H1 (cell line): ENCODE measurements at regions not wholly inside any gene's neighbourhood (a gene's known extent, or its start where the extent isn't known, plus 50 kb on each side); places are given as distances from the start of the nearest gene placed in this dataset.

ENCODE experiments used
- ATF2 ChIP-seq: IDR thresholded peaks from 2 replicates; pipeline ENCODE4 v1.6.1; 2012; ENCODE audit warnings: low read length, inconsistent platforms
- CREB1 ChIP-seq: IDR thresholded peaks from 2 replicates; pipeline ENCODE4 v1.6.1; 2012; ENCODE audit warnings: inconsistent platforms
- CTCF ChIP-seq, 3 experiments: IDR thresholded peaks; 1 replicate in 2 of 3; 2 replicates in 1 of 3; pipeline versions ENCODE4 v1.5.1 to v1.6.1; 2011; ENCODE audit warnings: low read length in 3 of 3, mild to moderate bottlenecking in 3 of 3, inconsistent platforms in 2 of 3, low read depth in 1 of 3, moderate library complexity in 1 of 3; ENCODE audit not compliant: insufficient read depth in 1 of 3; ENCODE audit errors: control extremely low read depth in 1 of 3
- EP300 ChIP-seq, 2 experiments: IDR thresholded peaks; 1 replicate in 1 of 2; 2 replicates in 1 of 2; pipeline ENCODE4 v1.6.1; 2011 to 2012; ENCODE audit warnings: low read depth in 2 of 2, low read length in 2 of 2, mild to moderate bottlenecking in 2 of 2, borderline replicate concordance in 1 of 2, inconsistent platforms in 1 of 2, moderate library complexity in 1 of 2
- JUN ChIP-seq: IDR thresholded peaks from 2 replicates; pipeline ENCODE4 v1.6.1; 2011; ENCODE audit warnings: low read depth, mild to moderate bottlenecking, improper control_type of control experiment, low read length
- JUND ChIP-seq: IDR thresholded peaks from 2 replicates; pipeline ENCODE4 v1.6.1; 2011; ENCODE audit warnings: mild to moderate bottlenecking, improper control_type of control experiment, low read length
- PHF8 ChIP-seq: fragments of 200-600 bp; sonication (generic); conservative IDR thresholded peaks from 2 replicates; pipeline ENCODE4 v1.7.1; 2012; ENCODE audit warnings: low read depth, mild to moderate bottlenecking, inconsistent platforms, low read length, moderate library complexity
- POLR2AphosphoS5 ChIP-seq: IDR thresholded peaks from 2 replicates; pipeline ENCODE4 v1.6.1; 2011; ENCODE audit warnings: low read depth, low read length
- SRF ChIP-seq: IDR thresholded peaks from 2 replicates; pipeline ENCODE4 v1.6.1; 2011; ENCODE audit warnings: mild to moderate bottlenecking, low read depth, low read length, moderate library complexity

- TF ChIP-seq PHF8 (no peak), CTCF (IDR thresholded peaks at IDR 0.05; ENCODE audit: control extremely low read depth in 1 of 3, insufficient read depth in 1 of 3, low read depth in 1 of 3, low read length in 3 of 3) (no peak), SRF (no peak), ATF2 (no peak), JUND (no peak), JUN (no peak), CREB1 (no peak), POLR2AphosphoS5 (no peak), EP300 (IDR thresholded peaks at IDR 0.05; ENCODE audit: borderline replicate concordance in 1 of 2, low read depth in 2 of 2, low read length in 2 of 2) (no peak)
Observed at GRCh38 chr12:119258556-119258955, 76.0 kb upstream of the CCDC60 start.
